ENCODE measurements at regions not wholly inside any gene's neighbourhood (a gene's known extent, or its start where the extent isn't known, plus 50 kb on each side); places are given as distances from the start of the nearest gene placed in this dataset.

- TF ChIP-seq BHLHE40 (IDR thresholded peaks at IDR 0.05; ENCODE audit: low read depth, low read length) (no peak), MAZ (IDR thresholded peaks at IDR 0.05; ENCODE audit: borderline replicate concordance, low read depth, low read length) (no peak), USF2 (IDR thresholded peaks at IDR 0.05; ENCODE audit: low read depth, low read length) (no peak), CEBPB (IDR thresholded peaks at IDR 0.05; ENCODE audit: low read depth, low read length) (no peak), CTCF (conservative IDR thresholded peaks at IDR 0.05; ENCODE audit: low read depth, low read length) (no peak), POLR2A (IDR thresholded peaks at IDR 0.05; ENCODE audit: low read depth, low read length) (no peak)
Measured at GRCh38 chr4:42315231-42315630, 82.1 kb upstream of the SHISA3 start.

Measured in IMR-90 (cell line).